IMR-90 (cell line): ENCODE measurements at regions not wholly inside any gene's neighbourhood (a gene's known extent, or its start where the extent isn't known, plus 50 kb on each side); places are given as distances from the start of the nearest gene placed in this dataset.

Experiments
- ATAC-seq: fragments of 200-7000 bp; cut with Tn5 transposase; 2 replicates; pipeline ENCODE4 v1.9.1; 2020; ENCODE audit warnings: low read depth, mild to moderate bottlenecking, moderate library complexity
- BruUV-seq: library from RNA; stranded (reverse); fragments of 400-500 nt; replicated peaks from 2 replicates; lab custom pipeline; 2021; lab: Mats Ljungman, UMichigan
- CTCF ChIA-PET: fragments of 300-600 bp; formaldehyde crosslinking; extraction: SDS; loops from one replicate; lab custom pipeline; 2021; ENCODE audit warnings: antibody characterized with exemption; lab: Yijun Ruan, JAX
- POLR2A ChIA-PET: fragments of 300-600 bp; sonication (Branson Sonifier 250); formaldehyde crosslinking; loops from one replicate; lab custom pipeline; 2022; ENCODE audit warnings: antibody characterized with exemption; ENCODE audit not compliant: unreplicated experiment; lab: Charles Lee
- DNase-seq: peaks from one replicate; pipeline ENCODE4 v3.0.0; 2013
- H2AFZ ChIP-seq: replicated peaks from 2 replicates; pipeline ENCODE3; 2013; ENCODE audit warnings: low read length, mild to moderate bottlenecking; ENCODE audit not compliant: poor library complexity
- H2AK5ac ChIP-seq: 2 replicates; pipeline ENCODE4 v1.6.1; 2013; ENCODE audit warnings: low read depth, low read length, inconsistent platforms
- H2AK9ac ChIP-seq: replicated peaks from 2 replicates; pipeline ENCODE3; 2013; ENCODE audit warnings: mild to moderate bottlenecking, low read depth, low read length, moderate library complexity; ENCODE audit not compliant: poor library complexity
- H2BK120ac ChIP-seq: 2 replicates; pipeline ENCODE4 v1.6.1; 2013; ENCODE audit warnings: low read depth, low read length, inconsistent platforms
- H2BK15ac ChIP-seq: 3 replicates; pipeline ENCODE4 v1.6.1; 2013; ENCODE audit warnings: low read depth, low read length, inconsistent platforms
- H2BK20ac ChIP-seq: 2 replicates; pipeline ENCODE4 v1.6.1; 2013; ENCODE audit warnings: low read depth, mild to moderate bottlenecking, inconsistent platforms, low read length, moderate library complexity
- H2BK5ac ChIP-seq: 2 replicates; pipeline ENCODE4 v1.6.1; 2013; ENCODE audit warnings: mild to moderate bottlenecking, low read depth, low read length, inconsistent platforms; ENCODE audit not compliant: poor library complexity, severe bottlenecking
- H3K14ac ChIP-seq: replicated peaks from 2 replicates; pipeline ENCODE4 v1.6.1; 2013; ENCODE audit warnings: low read depth, low read length, inconsistent platforms
- H3K18ac ChIP-seq: 2 replicates; pipeline ENCODE4 v1.6.1; 2013; ENCODE audit warnings: low read depth, low read length, control low read depth
- H3K23ac ChIP-seq: 2 replicates; pipeline ENCODE4 v1.6.1; 2013; ENCODE audit warnings: low read depth, low read length, inconsistent platforms
- H3K27ac ChIP-seq: 2 replicates; pipeline ENCODE4 v1.5.1; 2013; ENCODE audit warnings: mild to moderate bottlenecking, control low read depth, low read length; ENCODE audit not compliant: insufficient read depth
- H3K27me3 ChIP-seq: 2 replicates; pipeline ENCODE4 v1.6.1; 2013; ENCODE audit warnings: low read length; ENCODE audit not compliant: control insufficient read depth, insufficient read depth
- H3K36me3 ChIP-seq: 2 replicates; pipeline ENCODE4 v1.6.1; 2013; ENCODE audit warnings: low read length, mixed read lengths; ENCODE audit not compliant: control insufficient read depth, insufficient read depth
- H3K4ac ChIP-seq: 2 replicates; pipeline ENCODE4 v1.6.1; 2013; ENCODE audit warnings: low read depth, low read length, inconsistent platforms
- H3K4me1 ChIP-seq: 2 replicates; pipeline ENCODE4 v1.6.1; 2013; ENCODE audit warnings: low read length, mixed read lengths; ENCODE audit not compliant: control insufficient read depth, insufficient read depth
- H3K4me2 ChIP-seq: 2 replicates; pipeline ENCODE4 v1.6.1; 2013; ENCODE audit warnings: low read depth, mild to moderate bottlenecking, control low read depth, low read length, moderate library complexity
- H3K4me3 ChIP-seq: 2 replicates; pipeline ENCODE4 v1.5.1; 2013; ENCODE audit warnings: low read depth, mild to moderate bottlenecking, control low read depth, low read length, moderate library complexity; ENCODE audit not compliant: insufficient read depth
- H3K56ac ChIP-seq: 2 replicates; pipeline ENCODE4 v1.6.1; 2013; ENCODE audit warnings: low read length, inconsistent platforms; ENCODE audit not compliant: insufficient read depth; ENCODE audit errors: extremely low read depth
- H3K79me1 ChIP-seq, 2 experiments: 2 replicates each; pipeline ENCODE4 v1.6.1; 2013; ENCODE audit warnings: low read length in 2 of 2, inconsistent platforms in 1 of 2, low read depth in 1 of 2
- H3K9ac ChIP-seq: 2 replicates; pipeline ENCODE4 v1.6.1; 2013; ENCODE audit warnings: low read depth, low read length, control low read depth
- H3K9me1 ChIP-seq: 2 replicates; pipeline ENCODE4 v1.6.1; 2013; ENCODE audit warnings: low read length, inconsistent platforms; ENCODE audit not compliant: insufficient read depth
- H3K9me3 ChIP-seq: 2 replicates; pipeline ENCODE4 v1.6.1; 2013; ENCODE audit warnings: low read length; ENCODE audit not compliant: control insufficient read depth, insufficient read depth
- H4K20me1 ChIP-seq: 2 replicates; pipeline ENCODE4 v1.6.1; 2013; ENCODE audit warnings: low read length, inconsistent platforms; ENCODE audit not compliant: insufficient read depth
- H4K5ac ChIP-seq: 2 replicates; pipeline ENCODE4 v1.6.1; 2013; ENCODE audit warnings: mild to moderate bottlenecking, low read depth, low read length, control low read depth
- H4K8ac ChIP-seq, 2 experiments: 2 replicates each; pipeline ENCODE4 v1.6.1; 2013; ENCODE audit warnings: low read depth in 2 of 2, low read length in 2 of 2, control low read depth in 1 of 2, inconsistent platforms in 1 of 2
- H4K91ac ChIP-seq: 2 replicates; pipeline ENCODE4 v1.6.1; 2013; ENCODE audit warnings: low read depth, low read length, inconsistent platforms; ENCODE audit not compliant: insufficient read depth
- CTCF ChIP-seq: conservative IDR thresholded peaks from 2 replicates; pipeline ENCODE4 v1.5.1; 2012; ENCODE audit warnings: mild to moderate bottlenecking, low read depth, low read length, improper control_type of control experiment
- NFE2L2 ChIP-seq: fragments of 150-350 bp; IDR thresholded peaks from 2 replicates; pipeline ENCODE4 v1.6.1; 2016; ENCODE audit warnings: low read depth, mild to moderate bottlenecking, low read length
- WGBS, 2 experiments: methylation state at CpG; one replicate each; pipeline versions ENCODE4 v1.1.5 to v1.1.7; 2013; ENCODE audit warnings: missing lambda C conversion rate in 2 of 2; ENCODE audit not compliant: insufficient read length in 1 of 2; ENCODE audit errors: extremely low coverage in 2 of 2; 5-methylcytosine and 5-hydroxymethylcytosine counted together
- dilution Hi-C: fragments of 300-500 bp; cut with HindIII; formaldehyde crosslinking; loops from one replicate; pipeline ENCODE4 v1.14.3; 2018; ENCODE audit warnings: low sequenced_read_pairs; ENCODE audit not compliant: unreplicated experiment
- in situ Hi-C: fragments of 300-500 bp; cut with MboI; formaldehyde crosslinking; loops from 3 replicates; pipeline ENCODE4 v1.14.3; 2019; ENCODE audit warnings: low sequenced_read_pairs, inconsistent platforms, mixed read lengths
- intact Hi-C: fragments of 100-400 bp; cut with micrococcal nuclease; formaldehyde crosslinking; loops from 2 replicates; pipeline ENCODE4 v1.10.0; 2022

GRCh38 chr6:169404828-169405227 is 151.2 kb upstream of the THBS2 start:
- no peak overlapping the region for H2BK120ac ChIP-seq
- H3K27ac ChIP-seq, result no peak overlapping the region
- H2BK5ac ChIP-seq, result no peak overlapping the region
- H3K27me3 ChIP-seq, result no peaks in the 10 kb centered on the region
- no TSS peak for BruUV-seq
- H3K4me3 ChIP-seq, result no peak overlapping the region
- dilution Hi-C loops, result no loop called here
- no peak overlapping the region for H2BK15ac ChIP-seq
- peaks cover 5% of the 10 kb centered on the region for H3K9me3 ChIP-seq
- intact Hi-C loops, result loop anchor here (2.0 kb wide), 1 partner anchor 14 kb away; no protein-coding TSS in a partner anchor
- H3K36me3 ChIP-seq, result no peaks in the 10 kb centered on the region
- no peak overlapping the region for H3K4me2 ChIP-seq
- no peak for ATAC-seq
- peak overlapping the region; percentile 56 for H2AFZ ChIP-seq
- no peaks in the 10 kb centered on the region for H3K79me1 ChIP-seq
- in situ Hi-C loops, result no loop called here
- no peak overlapping the region for H4K5ac ChIP-seq
- no peak overlapping the region for H2BK20ac ChIP-seq
- no peaks in the 10 kb centered on the region for H4K20me1 ChIP-seq
- no peak overlapping the region for H4K91ac ChIP-seq
- ChIA-PET CTCF (no interaction called here), POLR2A (no interaction called here)
- H3K56ac ChIP-seq, result no peak overlapping the region
- H3K23ac ChIP-seq, result no peak overlapping the region
- no peak overlapping the region for H3K14ac ChIP-seq
- no peaks in the 10 kb centered on the region for H3K9me1 ChIP-seq
- no peak overlapping the region for H2AK9ac ChIP-seq
- no peak overlapping the region for H3K4ac ChIP-seq
- no peaks in the 10 kb centered on the region for H3K4me1 ChIP-seq
- TF ChIP-seq NFE2L2, result no peak
- no peak for TF ChIP-seq CTCF
- no peak overlapping the region for H3K9ac ChIP-seq
- no peak overlapping the region for H3K18ac ChIP-seq
- no peak overlapping the region for H2AK5ac ChIP-seq
- 70% methylated on average over 2 of the region's 6 CpGs; no CpG with 5 or more reads in 1 of the 2 experiments for WGBS, 2 experiments
- H4K8ac ChIP-seq, result no peak overlapping the region
- no peak for DNase-seq
